ENCODE measurements at regions not wholly inside any gene's neighbourhood (a gene's known extent, or its start where the extent isn't known, plus 50 kb on each side); places are given as distances from the start of the nearest gene placed in this dataset.
"Not testable (repeated sequence)": the region's sequence is repeated elsewhere in the genome, so short reads cannot be mapped to it uniquely, and the experiment has no call there.

DNA sequence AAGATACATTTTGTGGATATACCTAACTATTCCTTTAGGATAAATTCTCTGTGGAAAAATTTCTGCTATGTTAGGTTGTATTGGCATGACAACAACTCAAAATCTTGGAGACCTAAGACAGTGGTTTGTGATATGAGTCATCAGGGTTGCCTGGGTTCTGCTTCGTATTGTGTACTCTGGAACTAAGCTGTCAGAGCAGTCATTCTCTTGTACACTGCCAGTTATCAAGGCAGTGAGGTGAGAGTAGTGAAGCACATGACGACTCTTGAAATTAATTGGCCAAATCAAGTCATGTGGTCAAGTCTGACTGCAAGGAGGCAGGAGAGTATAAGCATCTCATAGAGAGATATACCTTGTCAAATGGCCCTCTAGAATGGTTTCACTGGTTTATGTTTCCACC lies 104.4 kb downstream of the FANCF start:
- FAIRE-seq (no peak), DNase-seq (ENCODE audit: insufficient read length, low spot score) (no peak)
- no peak for TF ChIP-seq POLR2A (IDR thresholded peaks at IDR 0.05; ENCODE audit: low read depth, low read length)

DNA sequence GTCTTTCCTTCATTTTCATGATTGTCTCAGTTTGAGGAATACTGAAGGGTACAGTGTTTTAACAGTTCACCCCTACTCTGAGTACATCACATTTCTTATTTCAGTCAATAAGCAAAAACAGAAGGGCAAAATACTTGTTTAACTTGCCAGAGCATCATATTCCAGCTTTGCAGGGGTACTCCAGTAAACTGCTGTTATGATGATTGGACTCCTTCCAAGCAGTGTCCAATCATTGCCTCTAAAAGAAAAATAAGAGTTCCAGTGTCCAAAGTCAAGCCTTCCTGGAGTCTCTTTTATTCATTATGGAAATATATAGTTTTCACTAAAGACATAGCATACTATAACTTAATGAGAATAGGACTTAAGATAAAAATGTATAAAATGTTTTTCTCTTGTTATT lies 105.1 kb downstream of the FANCF start:
- FAIRE-seq (no peak), DNase-seq (ENCODE audit: insufficient read length, low spot score) (no peak)
- no peak for TF ChIP-seq POLR2A (IDR thresholded peaks at IDR 0.05; ENCODE audit: low read depth, low read length)

DNA sequence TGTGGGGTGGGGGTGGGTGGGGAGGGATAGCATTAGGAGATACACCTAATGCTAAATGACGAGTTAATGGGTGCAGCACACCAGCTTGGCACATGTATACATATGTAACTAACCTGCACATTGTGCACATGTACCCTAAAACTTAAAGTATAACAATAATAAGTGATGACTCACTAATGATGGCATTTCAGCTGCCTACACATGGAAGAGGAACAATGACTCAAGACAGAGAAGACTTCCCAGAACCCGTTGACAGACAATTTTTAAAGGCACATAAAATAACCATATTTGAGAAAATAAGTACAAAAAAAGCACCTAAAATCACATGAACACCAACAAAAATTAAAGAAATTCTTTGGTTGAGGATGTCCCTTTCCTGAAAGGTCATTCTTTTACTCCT lies 107.3 kb downstream of the FANCF start:
- not testable (repeated sequence) for FAIRE-seq; DNase-seq (ENCODE audit: insufficient read length, low spot score)

DNA sequence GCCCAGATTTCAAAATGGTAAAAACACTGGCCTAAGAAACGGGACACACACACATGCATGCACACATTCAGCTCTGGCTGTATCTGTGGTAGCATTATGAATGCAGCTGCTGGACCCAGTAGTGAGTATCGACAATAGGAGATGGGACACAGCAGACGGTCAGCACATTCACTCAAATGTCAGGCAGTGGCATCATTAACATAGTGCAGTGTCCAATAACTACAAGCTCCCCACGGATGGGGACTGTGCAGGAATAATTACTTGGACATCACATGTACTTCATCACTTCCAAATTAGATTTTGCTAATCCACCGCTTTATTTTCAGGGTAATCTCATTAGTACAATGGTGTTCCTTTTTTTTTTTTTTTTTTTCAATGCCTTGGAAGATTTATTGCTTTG lies 109.5 kb downstream of the FANCF start:
- DNase-seq (ENCODE audit: insufficient read length, low spot score) (no peak), FAIRE-seq (no peak)
- no peak for TF ChIP-seq POLR2A (IDR thresholded peaks at IDR 0.05; ENCODE audit: low read depth, low read length)

DNA sequence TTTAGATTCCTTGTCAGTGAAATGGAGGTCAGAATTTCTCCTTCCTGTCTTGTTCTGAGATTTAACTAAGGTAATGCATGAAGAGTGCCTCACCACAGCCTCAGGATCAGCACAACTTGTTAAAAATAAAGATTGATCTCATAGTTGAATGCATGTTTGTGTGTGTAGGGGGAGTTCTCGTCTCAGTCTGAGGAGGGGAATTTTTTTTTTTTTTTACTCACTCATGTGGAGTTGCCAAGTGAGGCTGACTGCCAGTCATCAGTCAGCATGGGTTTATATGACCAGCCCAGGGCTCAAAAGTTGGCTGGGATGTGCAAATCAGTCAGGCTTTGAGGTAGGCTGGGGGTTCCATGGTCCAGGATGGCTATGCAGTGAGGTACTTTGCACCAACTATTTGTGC lies 113.2 kb downstream of the FANCF start:
- no peak for TF ChIP-seq POLR2A (IDR thresholded peaks at IDR 0.05; ENCODE audit: low read depth, low read length)
- DNase-seq (ENCODE audit: insufficient read length, low spot score) (no peak), FAIRE-seq (no peak)

DNA sequence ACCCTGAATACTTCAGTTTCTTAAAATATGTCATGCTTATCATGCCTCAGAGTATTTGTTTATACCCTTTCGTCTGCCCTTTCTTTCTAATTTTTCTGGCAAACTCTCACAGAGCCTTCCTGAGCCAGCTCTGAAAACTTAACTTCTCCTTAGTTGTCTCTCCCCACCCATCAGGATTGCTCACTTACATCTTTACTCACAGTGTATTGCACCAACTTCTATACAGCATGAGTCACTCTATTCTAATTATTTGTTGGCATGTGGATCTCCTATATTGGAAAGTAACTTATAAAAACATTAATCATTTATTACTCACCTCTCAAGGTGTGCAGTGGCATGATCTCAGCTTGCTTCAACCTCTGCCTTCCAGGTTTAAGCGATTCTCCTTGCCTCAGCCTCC lies 114.9 kb downstream of the FANCF start:
- DNase-seq (ENCODE audit: insufficient read length, low spot score), result no peak
- no peak for FAIRE-seq
- no peak for TF ChIP-seq POLR2A (IDR thresholded peaks at IDR 0.05; ENCODE audit: low read depth, low read length)

DNA sequence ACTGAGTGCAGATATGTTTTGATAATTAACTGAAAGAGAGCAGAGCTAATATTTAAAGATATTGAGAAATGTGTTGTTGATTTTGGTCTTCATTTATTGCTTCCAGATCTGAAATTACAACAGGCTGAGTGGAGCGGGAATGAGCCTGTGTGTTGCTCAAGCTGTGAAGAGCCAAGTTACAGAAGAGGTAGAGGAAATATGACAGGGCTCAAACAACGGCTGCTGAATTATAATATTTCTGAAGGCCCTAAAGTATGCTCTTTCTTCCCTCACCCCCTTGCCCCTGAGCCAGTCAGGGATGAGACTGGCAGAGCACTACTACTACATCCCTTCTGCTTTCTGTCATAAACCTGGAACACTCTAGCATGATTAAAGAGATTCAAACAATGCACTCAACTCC lies 115.6 kb downstream of the FANCF start:
- no peak for TF ChIP-seq POLR2A (IDR thresholded peaks at IDR 0.05; ENCODE audit: low read depth, low read length)

DNA sequence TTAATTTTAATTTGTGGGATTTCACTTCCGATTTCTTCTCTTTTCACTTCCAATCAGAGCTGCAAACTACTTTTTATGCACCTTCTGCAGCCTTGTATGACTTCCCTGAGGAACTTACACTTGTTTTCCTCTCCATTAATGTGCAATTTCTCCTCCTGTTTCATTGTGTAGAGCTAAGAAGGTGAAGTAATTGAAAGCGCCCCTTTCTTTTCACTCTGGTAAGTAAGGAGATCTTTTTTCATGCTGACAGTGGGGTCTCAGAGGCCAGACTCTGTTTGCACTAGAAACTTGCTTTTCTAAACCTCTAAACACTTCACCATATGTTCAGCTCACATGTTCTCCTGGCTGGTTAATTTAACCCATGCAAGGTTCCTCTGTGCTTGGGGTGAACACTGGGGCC lies 117.0 kb downstream of the FANCF start:
- no peak for DNase-seq (ENCODE audit: insufficient read length, low spot score)
- TF ChIP-seq POLR2A (IDR thresholded peaks at IDR 0.05; ENCODE audit: low read depth, low read length), result no peak

More for the DNA sequence above, 115.6 kb downstream of the FANCF start:
- DNase-seq (ENCODE audit: insufficient read length, low spot score), result no peak
- no peak for FAIRE-seq

DNA sequence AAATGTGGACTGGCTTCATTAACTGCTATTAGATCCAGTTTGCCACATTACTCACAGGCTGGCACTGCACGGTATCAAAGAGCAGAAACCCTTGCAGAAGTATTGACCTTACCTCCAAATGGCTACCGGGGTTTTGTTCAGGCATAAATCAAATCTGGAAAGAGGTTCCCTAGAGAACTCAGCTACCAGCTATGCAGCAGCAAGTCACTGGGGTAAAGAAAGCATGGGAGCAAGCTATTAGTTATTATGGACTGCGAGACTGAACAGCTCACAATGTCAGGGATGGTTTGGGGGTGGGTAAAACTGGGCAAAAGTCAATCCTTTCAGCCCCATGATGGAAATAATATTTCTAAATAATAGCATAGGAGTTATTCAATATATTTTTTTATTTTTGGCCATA lies 128.1 kb downstream of the FANCF start:
- DNase-seq (ENCODE audit: insufficient read length, low spot score) (no peak), FAIRE-seq (no peak)
- TF ChIP-seq POLR2A (IDR thresholded peaks at IDR 0.05; ENCODE audit: low read depth, low read length), result no peak

More for the DNA sequence above, 117.0 kb downstream of the FANCF start:
- no peak for FAIRE-seq

DNA sequence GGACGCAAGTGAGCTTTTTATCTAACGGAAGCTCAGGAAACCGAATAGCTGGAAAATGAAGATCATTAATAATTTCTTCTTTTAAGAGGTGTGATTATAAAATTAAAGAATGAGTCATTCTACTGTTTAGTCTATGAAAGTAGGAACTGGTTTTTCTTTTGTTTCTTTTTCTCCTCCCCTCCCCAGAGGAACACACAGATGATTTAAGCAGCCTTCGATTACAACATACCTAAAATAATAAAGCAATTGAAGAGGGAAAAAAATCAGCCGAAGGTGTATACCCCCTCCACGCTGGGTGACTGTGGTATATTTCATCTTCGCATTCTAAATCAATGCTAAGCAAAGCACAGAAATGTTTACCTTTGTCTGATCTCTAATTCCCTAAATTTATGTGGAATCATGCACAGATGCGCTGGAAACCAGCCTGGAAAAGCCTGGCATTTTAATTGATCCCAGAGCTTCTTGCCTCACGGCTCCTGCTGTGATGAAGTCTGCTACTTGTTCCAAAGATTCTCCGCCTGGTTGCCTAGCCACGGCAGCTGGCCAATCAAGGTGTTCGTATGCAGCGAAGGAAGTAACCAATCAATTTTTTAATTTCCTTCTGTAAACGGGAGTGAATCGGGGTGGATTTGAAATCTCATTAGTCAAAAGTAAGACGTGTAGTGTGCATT lies 133.9 kb downstream of the FANCF start:
- TF ChIP-seq POLR2A (IDR thresholded peaks at IDR 0.05; ENCODE audit: low read depth, low read length), result no peak
- DNase-seq (ENCODE audit: insufficient read length, low spot score) (no peak), FAIRE-seq (no peak)

DNA sequence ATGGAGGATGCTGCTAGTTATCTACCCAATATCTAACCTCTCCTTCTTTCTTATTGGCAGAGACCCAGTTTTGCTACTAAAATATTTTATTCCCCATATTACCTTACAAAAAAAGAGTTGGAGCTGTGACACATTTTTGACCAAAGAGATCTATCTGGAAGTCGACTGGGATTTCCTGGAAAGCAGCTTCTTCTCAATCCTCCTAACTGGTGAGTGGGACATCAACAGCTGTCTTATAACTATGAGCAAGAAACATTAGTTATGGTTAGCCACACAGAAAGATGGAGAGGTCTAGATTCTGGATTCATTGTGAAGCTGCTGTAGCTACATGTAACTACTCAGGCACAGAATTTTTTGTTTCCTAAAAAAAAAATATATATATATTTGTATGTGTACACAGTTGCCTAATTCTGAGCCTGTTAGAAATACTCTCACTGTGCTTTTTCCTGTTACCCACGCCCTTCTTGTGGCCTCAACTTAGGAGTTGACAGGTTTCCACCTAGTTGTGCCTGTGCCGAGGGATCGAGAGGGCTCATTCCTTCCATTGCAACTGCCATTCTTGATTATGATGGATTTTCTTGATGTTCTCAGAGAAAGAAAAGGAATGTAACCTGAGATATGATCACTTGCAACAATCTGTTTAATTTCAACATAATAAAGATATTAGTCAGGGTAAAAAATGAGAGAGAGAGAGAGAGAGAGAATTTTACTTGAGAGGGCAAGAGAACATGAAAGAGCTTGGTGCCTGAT lies 142.0 kb downstream of the SLC17A6 start:
- no peak for FAIRE-seq
- no peak for TF ChIP-seq POLR2A (IDR thresholded peaks at IDR 0.05; ENCODE audit: low read depth, low read length)
- DNase-seq (ENCODE audit: insufficient read length, low spot score), result no peak

DNA sequence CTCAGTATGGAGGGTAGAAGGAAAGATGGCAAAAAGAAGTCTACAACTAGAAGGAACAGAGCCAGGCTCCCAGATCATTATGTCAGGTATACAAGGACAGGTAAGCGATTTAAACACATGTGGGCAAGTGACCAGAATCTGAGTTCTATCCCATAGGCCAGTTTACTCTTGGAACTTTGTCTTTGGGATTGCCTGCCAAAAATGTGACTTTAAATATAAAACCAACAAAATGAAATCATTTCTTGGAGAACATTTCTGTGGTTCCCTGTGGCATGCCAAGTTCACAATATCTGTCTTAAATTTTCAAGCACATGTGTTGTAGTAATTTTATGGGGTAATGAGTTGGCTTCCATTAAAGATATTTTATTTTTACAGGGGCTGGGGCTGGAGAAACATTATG lies 141.0 kb downstream of the SLC17A6 start:
- TF ChIP-seq POLR2A (IDR thresholded peaks at IDR 0.05; ENCODE audit: low read depth, low read length), result no peak
- no peak for FAIRE-seq
- DNase-seq (ENCODE audit: insufficient read length, low spot score), result no peak

DNA sequence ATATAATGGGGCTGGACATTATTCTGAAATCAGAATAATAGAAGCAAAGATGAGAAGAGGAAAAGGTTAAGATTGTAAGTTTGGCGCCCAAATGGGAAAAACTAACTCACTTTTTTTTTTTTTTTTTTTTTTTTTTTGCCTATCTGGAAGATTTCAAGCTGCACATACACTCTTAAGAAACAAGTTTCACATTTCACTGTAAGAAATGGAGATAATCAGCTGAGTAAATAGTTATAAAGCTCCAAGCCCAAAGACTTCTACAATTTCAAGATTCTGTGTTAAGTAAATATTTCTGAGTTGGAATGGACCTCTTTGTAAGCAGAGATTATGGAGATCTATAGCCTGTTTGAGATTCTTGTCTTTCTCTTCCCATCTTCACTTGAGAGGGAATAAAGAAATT lies 140.0 kb downstream of the SLC17A6 start:
- DNase-seq (ENCODE audit: insufficient read length, low spot score), result no peak
- no peak for FAIRE-seq
- no peak for TF ChIP-seq POLR2A (IDR thresholded peaks at IDR 0.05; ENCODE audit: low read depth, low read length)

DNA sequence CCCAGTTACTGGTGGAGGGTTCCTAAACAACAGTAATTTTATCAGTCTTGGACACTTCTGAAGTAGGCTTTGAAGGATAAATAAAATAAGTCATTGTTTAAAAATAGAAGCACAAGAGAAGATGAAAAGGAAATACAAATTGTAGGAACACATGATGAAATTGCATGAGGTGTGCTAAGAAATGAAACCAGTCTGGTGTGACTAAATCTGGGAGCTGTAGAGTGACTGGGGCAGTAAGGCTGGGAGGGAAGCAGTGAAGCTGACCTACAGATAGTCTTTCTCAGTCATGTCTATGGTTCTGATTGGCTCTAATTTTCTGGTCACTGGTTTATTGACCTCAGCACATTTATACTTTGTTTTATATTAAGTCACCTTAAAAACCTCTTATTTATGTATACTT lies 139.1 kb downstream of the SLC17A6 start:
- FAIRE-seq (no peak), DNase-seq (ENCODE audit: insufficient read length, low spot score) (no peak)
- no peak for TF ChIP-seq POLR2A (IDR thresholded peaks at IDR 0.05; ENCODE audit: low read depth, low read length)

DNA sequence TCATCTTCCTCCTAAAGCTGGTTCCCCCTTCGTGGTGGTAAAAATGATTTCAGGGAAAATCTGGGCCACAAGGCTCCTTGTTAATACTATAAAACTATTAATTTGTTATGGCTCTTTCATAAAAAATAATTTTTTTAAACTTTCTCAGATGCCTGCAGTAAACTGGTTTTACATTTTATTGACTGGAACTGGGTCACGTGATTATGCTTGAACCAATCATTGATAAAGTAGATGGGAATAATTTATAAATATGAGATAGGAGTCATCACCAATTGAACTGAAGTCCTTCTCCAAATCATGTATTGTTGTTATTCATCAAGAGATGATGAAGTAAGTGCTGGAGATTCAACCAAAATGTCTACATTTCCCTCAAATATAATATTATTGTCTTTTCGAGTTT lies 138.4 kb downstream of the SLC17A6 start:
- FAIRE-seq (no peak), DNase-seq (ENCODE audit: insufficient read length, low spot score) (no peak)
- no peak for TF ChIP-seq POLR2A (IDR thresholded peaks at IDR 0.05; ENCODE audit: low read depth, low read length)
